ENCODE measurements at regions not wholly inside any gene's neighbourhood (a gene's known extent, or its start where the extent isn't known, plus 50 kb on each side); places are given as distances from the start of the nearest gene placed in this dataset.

DNA sequence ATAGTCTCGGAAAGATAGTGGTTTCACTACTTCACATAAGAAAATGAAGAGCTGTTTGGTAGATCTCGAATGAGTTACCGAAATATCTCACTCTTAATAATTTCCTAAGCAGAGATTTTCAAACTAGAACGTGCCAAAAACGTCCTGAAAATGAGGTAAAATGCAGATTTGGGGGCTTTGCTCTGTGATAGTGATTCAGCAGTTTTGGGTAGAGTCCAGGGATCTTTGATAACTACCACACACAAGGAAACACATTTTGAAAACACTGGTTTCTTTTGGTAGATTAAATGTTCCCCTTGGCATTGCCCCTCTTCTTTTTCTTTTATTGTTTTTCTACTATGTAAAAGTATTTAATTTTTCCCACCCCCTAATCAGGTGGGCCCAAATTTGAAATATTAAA is 125.9 kb downstream of the EBLN2 start:
- TF ChIP-seq CTCF (IDR thresholded peaks at IDR 0.05) (no peak), ZFX (IDR thresholded peaks at IDR 0.05; ENCODE audit: borderline replicate concordance) (no peak)
